ENCODE measurements at regions not wholly inside any gene's neighbourhood (a gene's known extent, or its start where the extent isn't known, plus 50 kb on each side); places are given as distances from the start of the nearest gene placed in this dataset.

DNA sequence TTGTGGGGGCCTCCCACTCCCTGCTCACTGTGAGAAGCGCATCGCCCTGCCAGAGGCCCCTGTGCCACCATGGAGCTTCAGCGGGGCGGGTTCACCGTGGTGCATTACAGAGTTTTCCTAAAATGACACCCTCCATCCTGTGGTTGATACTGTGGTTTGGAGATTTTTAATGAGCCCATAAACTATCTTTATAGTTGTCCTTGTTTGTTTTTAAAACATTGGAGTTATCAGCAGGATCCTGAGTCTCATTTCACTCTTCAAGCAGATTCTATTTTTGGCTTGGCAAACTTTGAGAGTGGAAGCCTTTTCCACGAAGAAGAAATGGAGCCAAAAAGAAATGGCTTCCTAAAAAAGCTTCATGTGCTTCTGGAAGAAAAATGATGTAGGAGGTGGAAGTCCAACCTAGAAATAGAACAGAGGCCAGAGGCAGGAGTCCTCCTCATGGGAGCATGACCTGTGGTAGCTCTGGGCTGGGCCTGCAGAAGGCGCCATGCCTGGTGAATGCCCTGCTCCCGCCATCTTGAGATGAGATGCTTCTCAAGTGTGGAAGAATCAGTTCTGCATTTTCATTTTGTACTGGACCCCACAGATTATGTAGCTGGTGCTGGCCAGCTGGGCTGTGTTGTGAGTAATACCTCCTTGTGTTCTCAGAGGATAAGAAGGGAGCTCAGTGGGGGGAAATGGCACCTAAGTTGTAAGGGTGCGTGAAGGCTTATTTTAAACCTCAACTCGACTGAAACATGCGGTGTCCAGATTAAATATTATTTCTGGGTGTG lies 79.0 kb upstream of the RAI14 start:
- Histone ChIP-seq H3K4me3 (ENCODE audit: insufficient read length, low read depth) (no peak overlapping the region), H3K9ac (ENCODE audit: insufficient read length, low read depth) (no peak overlapping the region), H3K4me1 (ENCODE audit: insufficient read depth, insufficient read length) (no peaks in the 10 kb centered on the region), H3K27me3 (ENCODE audit: insufficient read depth, insufficient read length) (no peaks in the 10 kb centered on the region), H3K36me3 (ENCODE audit: insufficient read depth, insufficient read length, low read length) (no peaks in the 10 kb centered on the region), H3K9me3 (ENCODE audit: insufficient read depth, low read length) (peaks cover 10% of the 10 kb centered on the region; the same call in 1 of the 2 replicates)
- no peak for DNase-seq (ENCODE audit: low read depth, low spot score)
- TF ChIP-seq ZNF274 (IDR thresholded peaks at IDR 0.05; ENCODE audit: low read depth, low read length) (no peak), YY1 (IDR thresholded peaks at IDR 0.05; ENCODE audit: insufficient read depth, insufficient read length) (no peak), SUZ12 (IDR thresholded peaks at IDR 0.05; ENCODE audit: extremely low read depth, insufficient read depth, insufficient read length) (no peak)

DNA sequence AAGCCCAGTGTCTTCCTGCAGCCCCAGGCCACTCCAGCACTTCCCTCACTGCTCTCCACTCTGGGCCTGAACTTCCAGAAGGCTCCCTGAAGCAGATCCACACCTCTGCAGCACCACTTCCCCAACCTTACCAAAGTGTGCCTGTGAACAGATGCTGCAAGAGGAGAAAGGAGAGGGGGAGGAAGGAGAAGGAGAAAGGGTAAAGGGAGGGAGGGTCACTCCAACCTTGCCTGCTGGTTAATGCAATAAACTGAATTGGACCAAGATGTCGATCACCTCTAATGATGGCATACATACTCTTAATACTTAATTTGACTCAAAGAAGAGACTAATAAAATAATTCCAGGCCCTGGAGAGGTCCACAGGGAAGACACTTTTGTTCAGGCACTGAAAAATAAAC lies 77.2 kb upstream of the RAI14 start:
- H3K9me3 ChIP-seq (ENCODE audit: insufficient read depth, low read length): peaks cover 14% of the 10 kb centered on the region; the same call in 1 of the 2 replicates
- no peak overlapping the region for H3K4me3 ChIP-seq (ENCODE audit: insufficient read length, low read depth)
- H3K9ac ChIP-seq (ENCODE audit: insufficient read length, low read depth): no peak overlapping the region

DNA sequence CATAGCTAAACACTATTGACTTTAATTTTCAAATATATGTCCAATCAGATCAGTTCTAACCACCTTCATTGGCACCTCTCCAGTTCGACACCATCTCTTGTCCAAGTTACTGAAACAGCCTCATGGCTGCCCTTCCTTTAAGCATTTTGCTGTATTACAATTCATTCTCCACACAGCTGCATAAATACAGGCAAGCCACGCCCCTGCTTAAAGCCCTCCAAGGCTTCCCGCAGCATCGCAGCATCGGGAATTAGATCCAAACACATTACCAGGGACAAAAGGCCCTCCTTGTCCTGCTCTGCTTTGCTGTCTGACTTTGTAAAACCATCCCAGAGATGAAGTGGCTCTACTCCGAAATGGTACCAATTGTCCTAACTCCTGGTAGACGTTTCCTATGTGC lies 75.1 kb upstream of the RAI14 start:
- no peaks in the 10 kb centered on the region for H3K4me1 ChIP-seq (ENCODE audit: insufficient read depth, insufficient read length)
- TF ChIP-seq YY1 (IDR thresholded peaks at IDR 0.05; ENCODE audit: insufficient read depth, insufficient read length) (no peak), ZNF274 (IDR thresholded peaks at IDR 0.05; ENCODE audit: low read depth, low read length) (no peak), SUZ12 (IDR thresholded peaks at IDR 0.05; ENCODE audit: extremely low read depth, insufficient read depth, insufficient read length) (no peak)
- DNase-seq (ENCODE audit: low read depth, low spot score): no peak
- H3K9ac ChIP-seq (ENCODE audit: insufficient read length, low read depth): no peak overlapping the region
- no peaks in the 10 kb centered on the region for H3K27me3 ChIP-seq (ENCODE audit: insufficient read depth, insufficient read length)
- no peaks in the 10 kb centered on the region for H3K36me3 ChIP-seq (ENCODE audit: insufficient read depth, insufficient read length, low read length)
- H3K9me3 ChIP-seq (ENCODE audit: insufficient read depth, low read length): peaks cover 14% of the 10 kb centered on the region; the same call in 1 of the 2 replicates
- H3K4me3 ChIP-seq (ENCODE audit: insufficient read length, low read depth): no peak overlapping the region

More for the DNA sequence above, 77.2 kb upstream of the RAI14 start:
- no peak for DNase-seq (ENCODE audit: low read depth, low spot score)
- no peak for TF ChIP-seq ZNF274 (IDR thresholded peaks at IDR 0.05; ENCODE audit: low read depth, low read length)
- TF ChIP-seq YY1 (IDR thresholded peaks at IDR 0.05; ENCODE audit: insufficient read depth, insufficient read length): no peak
- no peak for TF ChIP-seq SUZ12 (IDR thresholded peaks at IDR 0.05; ENCODE audit: extremely low read depth, insufficient read depth, insufficient read length)
- Histone ChIP-seq H3K4me1 (ENCODE audit: insufficient read depth, insufficient read length) (no peaks in the 10 kb centered on the region), H3K27me3 (ENCODE audit: insufficient read depth, insufficient read length) (no peaks in the 10 kb centered on the region), H3K36me3 (ENCODE audit: insufficient read depth, insufficient read length, low read length) (no peaks in the 10 kb centered on the region)

DNA sequence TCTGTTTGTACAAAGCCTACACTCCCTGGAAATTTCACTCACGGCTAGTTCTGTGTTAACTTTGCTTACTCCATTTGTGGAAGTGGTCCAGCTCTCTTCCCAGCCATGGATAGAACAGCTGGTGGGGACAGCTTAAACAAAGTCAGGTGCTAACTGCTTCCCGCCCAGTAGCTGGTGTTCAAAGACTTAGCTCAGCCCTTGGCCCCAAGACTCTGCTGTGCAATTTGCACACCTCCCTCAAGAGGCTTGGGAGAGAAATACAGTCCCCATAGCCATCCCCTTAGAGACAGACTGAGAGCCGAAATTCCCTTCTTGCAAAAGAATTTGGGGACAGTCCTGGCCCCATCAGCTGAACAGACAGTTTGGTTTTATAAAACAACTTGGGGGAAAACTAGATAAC lies 73.8 kb upstream of the RAI14 start:
- no peaks in the 10 kb centered on the region for H3K27me3 ChIP-seq (ENCODE audit: insufficient read depth, insufficient read length)
- H3K9ac ChIP-seq (ENCODE audit: insufficient read length, low read depth): no peak overlapping the region
- no peak overlapping the region for H3K4me3 ChIP-seq (ENCODE audit: insufficient read length, low read depth)
- H3K4me1 ChIP-seq (ENCODE audit: insufficient read depth, insufficient read length): no peaks in the 10 kb centered on the region
- no peak for TF ChIP-seq SUZ12 (IDR thresholded peaks at IDR 0.05; ENCODE audit: extremely low read depth, insufficient read depth, insufficient read length)
- no peak for TF ChIP-seq YY1 (IDR thresholded peaks at IDR 0.05; ENCODE audit: insufficient read depth, insufficient read length)
- TF ChIP-seq ZNF274 (IDR thresholded peaks at IDR 0.05; ENCODE audit: low read depth, low read length): no peak
- no peaks in the 10 kb centered on the region for H3K36me3 ChIP-seq (ENCODE audit: insufficient read depth, insufficient read length, low read length)
- no peak for DNase-seq (ENCODE audit: low read depth, low spot score)
- H3K9me3 ChIP-seq (ENCODE audit: insufficient read depth, low read length): peaks cover 14% of the 10 kb centered on the region; the same call in 1 of the 2 replicates

DNA sequence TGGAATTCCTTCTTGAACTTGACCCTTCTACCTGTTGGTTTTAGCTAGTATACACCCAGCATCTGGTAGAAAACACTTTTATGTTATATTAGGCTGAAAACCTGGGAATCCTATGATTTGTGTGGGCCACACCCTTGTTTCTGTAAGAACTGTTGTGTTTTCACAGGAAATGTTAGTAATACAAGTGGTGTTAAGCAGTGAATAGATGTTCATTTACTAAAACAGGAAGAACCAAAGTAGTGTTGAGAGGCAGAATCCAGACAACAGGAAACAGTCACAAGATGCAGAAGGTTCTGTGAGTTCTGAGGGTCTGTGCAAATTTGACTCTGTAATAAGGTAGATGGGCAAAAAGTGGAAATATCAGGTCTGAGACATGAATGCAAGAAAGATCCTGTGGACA lies 73.0 kb upstream of the RAI14 start:
- H3K9ac ChIP-seq (ENCODE audit: insufficient read length, low read depth): no peak overlapping the region
- no peaks in the 10 kb centered on the region for H3K36me3 ChIP-seq (ENCODE audit: insufficient read depth, insufficient read length, low read length)
- DNase-seq (ENCODE audit: low read depth, low spot score): no peak
- H3K27me3 ChIP-seq (ENCODE audit: insufficient read depth, insufficient read length): no peaks in the 10 kb centered on the region
- TF ChIP-seq SUZ12 (IDR thresholded peaks at IDR 0.05; ENCODE audit: extremely low read depth, insufficient read depth, insufficient read length) (no peak), YY1 (IDR thresholded peaks at IDR 0.05; ENCODE audit: insufficient read depth, insufficient read length) (no peak), ZNF274 (IDR thresholded peaks at IDR 0.05; ENCODE audit: low read depth, low read length) (no peak)
- no peaks in the 10 kb centered on the region for H3K4me1 ChIP-seq (ENCODE audit: insufficient read depth, insufficient read length)
- H3K9me3 ChIP-seq (ENCODE audit: insufficient read depth, low read length): peaks cover 14% of the 10 kb centered on the region; the same call in 1 of the 2 replicates
- H3K4me3 ChIP-seq (ENCODE audit: insufficient read length, low read depth): no peak overlapping the region

GRCh38 chr5:34584165-34584564 lies 72.0 kb upstream of the RAI14 start:
- DNase-seq (ENCODE audit: low read depth, low spot score): no peak
- TF ChIP-seq SUZ12 (IDR thresholded peaks at IDR 0.05; ENCODE audit: extremely low read depth, insufficient read depth, insufficient read length) (no peak), YY1 (IDR thresholded peaks at IDR 0.05; ENCODE audit: insufficient read depth, insufficient read length) (no peak), ZNF274 (IDR thresholded peaks at IDR 0.05; ENCODE audit: low read depth, low read length) (no peak)
- Histone ChIP-seq H3K9me3 (ENCODE audit: insufficient read depth, low read length) (peaks cover 6% of the 10 kb centered on the region; the same call in 1 of the 2 replicates), H3K4me1 (ENCODE audit: insufficient read depth, insufficient read length) (no peaks in the 10 kb centered on the region), H3K4me3 (ENCODE audit: insufficient read length, low read depth) (no peak overlapping the region), H3K27me3 (ENCODE audit: insufficient read depth, insufficient read length) (no peaks in the 10 kb centered on the region), H3K36me3 (ENCODE audit: insufficient read depth, insufficient read length, low read length) (no peaks in the 10 kb centered on the region), H3K9ac (ENCODE audit: insufficient read length, low read depth) (no peak overlapping the region)

DNA sequence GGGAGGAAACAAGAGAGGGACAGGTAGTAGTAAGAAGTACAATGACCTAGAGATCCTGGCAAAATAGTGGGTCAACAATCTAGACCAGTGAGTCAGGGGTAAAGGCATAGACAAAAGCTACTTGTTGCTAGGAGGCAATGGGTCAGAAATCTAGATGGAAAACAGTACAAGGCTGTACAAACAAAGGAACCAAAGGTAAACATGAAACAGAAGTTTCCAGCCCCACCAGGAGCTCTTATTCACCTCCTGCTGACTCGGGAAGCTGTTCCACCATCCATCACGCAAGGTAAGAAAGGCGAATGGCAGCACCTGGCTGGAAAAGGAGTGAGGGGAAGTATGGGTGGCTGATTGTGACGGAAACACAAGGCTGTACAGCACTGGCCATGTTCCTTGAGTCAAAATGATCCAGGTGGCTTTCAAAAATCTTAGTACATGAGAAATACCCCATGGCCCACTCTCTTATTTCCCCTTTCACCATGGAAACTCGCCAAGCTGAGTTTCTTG lies 70.5 kb upstream of the RAI14 start:
- H3K4me1 ChIP-seq (ENCODE audit: insufficient read depth, insufficient read length): no peaks in the 10 kb centered on the region
- TF ChIP-seq SUZ12 (IDR thresholded peaks at IDR 0.05; ENCODE audit: extremely low read depth, insufficient read depth, insufficient read length) (no peak), ZNF274 (IDR thresholded peaks at IDR 0.05; ENCODE audit: low read depth, low read length) (no peak), YY1 (IDR thresholded peaks at IDR 0.05; ENCODE audit: insufficient read depth, insufficient read length) (no peak)
- no peaks in the 10 kb centered on the region for H3K36me3 ChIP-seq (ENCODE audit: insufficient read depth, insufficient read length, low read length)
- H3K27me3 ChIP-seq (ENCODE audit: insufficient read depth, insufficient read length): no peaks in the 10 kb centered on the region
- peaks cover 4% of the 10 kb centered on the region; the same call in 1 of the 2 replicates for H3K9me3 ChIP-seq (ENCODE audit: insufficient read depth, low read length)
- no peak overlapping the region for H3K9ac ChIP-seq (ENCODE audit: insufficient read length, low read depth)
- no peak for DNase-seq (ENCODE audit: low read depth, low spot score)
- no peak overlapping the region for H3K4me3 ChIP-seq (ENCODE audit: insufficient read length, low read depth)

Measured in NT2/D1 (cell line).